GM21447 (cell line): ENCODE measurements at regions not wholly inside any gene's neighbourhood (a gene's known extent, or its start where the extent isn't known, plus 50 kb on each side); places are given as distances from the start of the nearest gene placed in this dataset.
"Not testable (repeated sequence)": the region's sequence is repeated elsewhere in the genome, so short reads cannot be mapped to it uniquely, and the experiment has no call there.

Experiments
- ATAC-seq: cut with Tn5 transposase; IDR thresholded peaks from one replicate; pipeline ENCODE4 v1.9.1; 2021; ENCODE audit not compliant: unreplicated experiment

GRCh38 chr2:241999184-241999583 is 129.7 kb downstream of the RTP5 start:
- no peak for ATAC-seq

GRCh38 chr2:242001853-242002252 is 132.3 kb downstream of the RTP5 start:
- no peak for ATAC-seq

DNA sequence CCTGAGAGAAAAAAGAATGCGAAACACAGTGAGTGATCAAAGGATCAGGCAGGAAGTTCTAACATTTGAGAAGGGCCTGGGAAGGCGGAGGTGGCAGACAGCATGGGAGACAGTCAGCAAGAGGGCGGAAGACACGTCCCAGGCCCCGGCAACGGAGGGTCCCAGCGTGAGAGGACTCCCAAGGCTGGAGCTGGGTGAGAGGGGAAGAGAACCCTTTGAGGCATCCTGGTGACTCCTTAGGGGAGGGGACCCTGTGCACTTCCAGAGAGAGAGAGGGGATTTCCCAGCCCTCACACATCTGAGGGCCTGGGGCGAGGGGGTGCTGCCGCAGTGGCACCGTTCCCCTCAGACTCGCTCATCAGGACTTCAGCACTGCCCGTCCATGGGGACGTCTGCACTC is 133.4 kb downstream of the RTP5 start:
- ATAC-seq = no peak

GRCh38 chr2:242004223-242004901 is 134.8 kb downstream of the RTP5 start:
- ATAC-seq = no peak

- ATAC-seq = no peak
These were observed 135.3 kb downstream of the RTP5 start for GRCh38 chr2:242004902-242005230.

- not testable (repeated sequence) for ATAC-seq
These were observed 136.6 kb downstream of the RTP5 start for GRCh38 chr2:242006091-242006634.

- ATAC-seq = not testable (repeated sequence)
These were observed 139.4 kb downstream of the RTP5 start for GRCh38 chr2:242008908-242009307.

- not testable (repeated sequence) for ATAC-seq
These were observed 140.3 kb downstream of the RTP5 start for GRCh38 chr2:242009846-242010245.

GRCh38 chr2:242010252-242011166 is 141.0 kb downstream of the RTP5 start:
- ATAC-seq = not testable (repeated sequence)

DNA sequence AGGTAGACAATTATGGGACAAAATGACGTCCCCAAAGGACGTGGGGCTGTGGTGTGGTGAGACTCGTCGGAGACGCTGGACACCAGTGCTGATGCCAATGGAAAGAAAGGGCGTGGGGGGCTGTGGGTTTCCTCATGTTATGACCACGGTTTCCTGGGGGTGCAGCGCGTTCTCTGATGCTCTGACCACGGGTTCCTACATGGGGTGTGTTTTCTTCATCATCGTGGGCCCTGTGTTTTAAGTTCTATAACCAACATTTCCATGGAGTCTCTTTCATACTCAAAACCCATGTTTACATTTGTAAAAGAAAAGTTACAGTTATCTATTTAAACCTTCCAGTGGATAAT is 141.6 kb downstream of the RTP5 start:
- ATAC-seq = no peak

- no peak for ATAC-seq
These were observed 142.0 kb downstream of the RTP5 start for GRCh38 chr2:242011516-242011915.

DNA sequence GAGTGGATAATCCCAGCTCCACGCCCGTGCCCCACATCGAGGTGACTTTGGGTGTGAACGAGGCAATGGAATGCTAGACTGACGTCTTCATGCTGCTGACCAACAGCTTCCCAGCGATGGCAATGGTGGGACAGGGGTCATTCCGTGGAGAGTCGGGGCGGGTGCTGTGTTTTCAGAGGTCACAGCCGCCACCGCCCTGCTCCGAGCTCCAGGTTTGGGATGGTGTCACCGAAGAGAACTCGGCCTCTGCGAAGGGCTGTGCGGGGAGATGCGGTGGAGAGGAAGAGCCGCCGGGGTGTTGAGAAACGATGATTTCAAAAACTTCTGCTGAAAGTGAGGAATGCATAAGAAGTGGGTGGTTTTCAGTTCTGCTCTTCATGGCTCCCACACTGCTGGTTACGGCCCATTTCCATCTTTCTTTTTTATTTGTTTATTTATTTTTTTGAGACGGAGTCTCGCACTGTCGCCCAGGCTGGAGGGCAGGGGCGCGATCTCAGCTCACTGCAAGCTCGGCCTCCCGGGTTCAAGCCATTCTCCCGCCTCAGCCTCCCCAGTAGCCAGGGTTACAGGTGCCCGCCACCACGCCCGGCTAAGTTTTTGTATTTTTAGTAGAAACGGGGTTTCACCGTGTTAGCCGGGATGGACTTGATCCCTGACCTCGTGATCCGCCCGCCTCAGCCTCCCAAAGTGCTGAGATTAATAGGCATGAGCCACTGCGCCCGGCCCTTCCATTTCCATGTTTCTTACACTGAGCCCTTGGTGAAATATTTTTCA is 142.6 kb downstream of the RTP5 start:
- no peak for ATAC-seq

GRCh38 chr2:242012956-242013764 is 143.6 kb downstream of the RTP5 start:
- no peak for ATAC-seq

DNA sequence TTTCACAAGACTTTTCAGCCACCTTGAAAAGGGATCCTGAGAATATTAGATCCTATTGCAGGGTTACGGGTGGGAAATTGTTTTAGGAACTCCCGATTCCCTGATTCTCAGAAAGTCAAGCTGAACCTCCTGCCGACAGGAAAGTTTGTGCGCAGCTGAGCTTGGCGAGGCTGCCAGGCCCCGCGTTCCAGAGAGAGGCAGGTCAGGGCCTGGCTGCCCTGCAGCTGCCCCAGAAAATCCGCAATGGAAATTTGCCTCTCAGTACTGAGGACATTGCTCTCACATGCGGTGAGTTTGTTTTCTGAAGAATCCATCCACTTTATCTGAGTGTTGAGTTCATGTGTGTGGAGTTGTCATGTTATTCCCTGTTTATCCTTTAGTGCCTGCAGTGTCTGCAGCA is 144.2 kb downstream of the RTP5 start:
- no peak for ATAC-seq

DNA sequence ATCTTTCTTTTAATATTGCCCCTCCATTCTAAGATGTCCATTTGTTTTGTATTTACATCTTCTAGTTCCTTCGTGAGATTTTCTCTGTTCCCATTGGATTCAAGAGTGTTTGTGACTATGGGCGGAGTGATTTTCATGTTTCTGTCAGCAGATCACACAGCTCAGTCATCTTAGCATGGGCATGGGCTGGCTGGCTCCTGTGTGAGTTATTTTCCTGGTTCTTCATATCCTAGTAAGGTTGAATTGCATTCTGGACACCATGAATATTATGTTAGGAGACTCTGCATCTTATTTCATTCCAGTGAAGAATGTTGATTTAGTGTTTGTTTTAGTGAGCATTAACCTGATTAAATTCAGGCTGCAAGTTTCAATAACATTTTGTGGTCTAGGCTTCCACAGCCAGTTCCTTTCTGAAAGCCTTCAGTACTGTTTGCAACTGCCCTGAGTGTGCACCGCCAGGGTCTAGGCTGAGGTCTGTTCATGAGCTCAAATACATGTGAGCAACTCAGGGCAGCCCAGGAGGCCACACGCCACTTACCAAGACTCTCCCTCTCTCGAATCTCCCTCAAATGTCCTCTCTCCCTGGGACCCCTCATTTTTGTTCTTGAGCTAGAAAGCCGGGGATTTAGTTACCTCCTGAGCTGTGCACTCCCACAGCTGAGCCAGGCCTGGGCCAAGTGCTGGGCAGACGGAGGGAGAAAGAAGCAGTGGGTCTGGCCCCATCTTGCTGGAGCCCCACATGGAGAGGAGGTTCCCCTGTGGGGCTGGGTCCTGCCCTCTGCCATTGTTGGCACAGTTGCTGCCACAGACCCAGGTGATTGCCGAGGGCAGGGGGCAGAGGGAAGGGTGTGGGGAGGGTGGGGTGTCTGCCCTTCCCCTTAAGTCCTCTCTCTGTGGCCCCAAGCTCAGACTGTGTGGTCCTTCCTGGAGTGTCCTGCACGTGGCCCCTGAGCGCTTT is 145.9 kb downstream of the RTP5 start:
- ATAC-seq = no peak

- ATAC-seq = no peak
These were observed 147.6 kb downstream of the RTP5 start for GRCh38 chr2:242017086-242017485.

- not testable (repeated sequence) for ATAC-seq
These were observed 148.9 kb downstream of the RTP5 start for GRCh38 chr2:242018416-242018815.

DNA sequence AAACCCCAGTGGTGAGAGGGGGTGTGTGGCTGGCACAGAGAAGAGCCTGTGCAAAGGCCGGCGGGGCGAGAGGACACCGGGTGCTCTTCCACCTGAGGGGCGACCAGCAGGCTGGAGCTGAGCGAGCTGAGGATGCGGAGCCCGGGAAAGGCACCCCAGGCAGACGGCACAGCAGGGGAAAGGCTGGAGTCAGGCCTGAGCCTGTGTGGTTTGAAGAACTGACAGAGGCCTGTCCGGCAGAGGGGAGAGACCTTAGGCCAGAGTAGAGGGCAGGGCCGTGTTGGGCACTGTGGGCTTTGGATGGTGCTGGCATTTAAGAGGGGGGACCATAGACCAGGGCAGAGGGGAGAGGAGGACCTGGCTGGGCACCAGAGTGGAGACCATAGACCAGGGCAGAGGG is 149.8 kb downstream of the RTP5 start:
- no peak for ATAC-seq

GRCh38 chr2:242020196-242021004 is 150.9 kb downstream of the RTP5 start:
- no peak for ATAC-seq
